ENCODE measurements at regions not wholly inside any gene's neighbourhood (a gene's known extent, or its start where the extent isn't known, plus 50 kb on each side); places are given as distances from the start of the nearest gene placed in this dataset.
"Not testable (repeated sequence)": the region's sequence is repeated elsewhere in the genome, so short reads cannot be mapped to it uniquely, and the experiment has no call there.

GRCh38 chr20:4619144-4619543, 67.1 kb upstream of the PRNP start:
- not testable (repeated sequence) for TF ChIP-seq POLR2A, CTCF (IDR thresholded peaks at IDR 0.05)
